ENCODE measurements at regions not wholly inside any gene's neighbourhood (a gene's known extent, or its start where the extent isn't known, plus 50 kb on each side); places are given as distances from the start of the nearest gene placed in this dataset.

GRCh38 chr6:144725736-144726522, 440.8 kb downstream of the UTRN start:
- no peak for TF ChIP-seq CTCF (IDR thresholded peaks at IDR 0.05)
- Histone ChIP-seq H3K4me3 (ENCODE audit: low read length) (no peak overlapping the region), H3K27me3 (ENCODE audit: control insufficient read depth in 1 of 2, insufficient read depth in 2 of 2, low read length in 2 of 2) (no peaks in the 10 kb centered on the region), H3K27ac (ENCODE audit: low read depth in 1 of 2, low read length in 2 of 2) (no peak overlapping the region), H3K9me3 (ENCODE audit: control insufficient read depth in 1 of 2, insufficient read depth in 1 of 2, low read length in 2 of 2) (no peaks in the 10 kb centered on the region), H3K36me3 (ENCODE audit: insufficient read depth, low read length) (peaks cover 22% of the 10 kb centered on the region), H3K4me1 (ENCODE audit: insufficient read depth, low read length) (no peaks in the 10 kb centered on the region)
- Mint-ChIP-seq H3K27ac (no peak overlapping the region), H3K36me3 (ENCODE audit: low read depth) (peaks cover 69% of the 10 kb centered on the region), H3K27me3 (no peaks in the 10 kb centered on the region), H3K9me3 (no peaks in the 10 kb centered on the region), H3K4me3 (no peak overlapping the region), H3K4me1 (ENCODE audit: low read depth) (peaks cover 25% of the 10 kb centered on the region)
- ATAC-seq (ENCODE audit: poor library complexity) (no peak), DNase-seq (peak in 1 of 14 experiments; percentile 19)
- ChIA-PET POLR2A (interaction anchor here (0.6 kb wide), 1 partner anchor 131 kb away, joined by 3 read pairs; no protein-coding TSS in a partner anchor), CTCF (no interaction called here)
- intact Hi-C loops (cut with DNase I, micrococcal nuclease) = no loop called here

GRCh38 chr6:144728804-144729203, 443.7 kb downstream of the UTRN start:
- no peak overlapping the region for H3K4me3 Mint-ChIP-seq
- intact Hi-C loops (cut with DNase I, micrococcal nuclease) = no loop called here
- peaks cover 25% of the 10 kb centered on the region for H3K4me1 Mint-ChIP-seq (ENCODE audit: low read depth)
- H3K9me3 ChIP-seq (ENCODE audit: control insufficient read depth in 1 of 2, insufficient read depth in 1 of 2, low read length in 2 of 2) = no peaks in the 10 kb centered on the region
- H3K27ac ChIP-seq (ENCODE audit: low read depth in 1 of 2, low read length in 2 of 2) = no peak overlapping the region
- POLR2A ChIA-PET = no interaction called here
- H3K27me3 Mint-ChIP-seq = no peaks in the 10 kb centered on the region
- no peak overlapping the region for H3K27ac Mint-ChIP-seq
- no peaks in the 10 kb centered on the region for H3K9me3 Mint-ChIP-seq
- CTCF ChIA-PET = no interaction called here
- no peaks in the 10 kb centered on the region for H3K4me1 ChIP-seq (ENCODE audit: insufficient read depth, low read length)
- H3K4me3 ChIP-seq (ENCODE audit: low read length) = no peak overlapping the region
- no peak for TF ChIP-seq CTCF (IDR thresholded peaks at IDR 0.05)
- DNase-seq = no peak
- peaks cover 68% of the 10 kb centered on the region for H3K36me3 Mint-ChIP-seq (ENCODE audit: low read depth)
- ATAC-seq (ENCODE audit: poor library complexity) = no peak
- peaks cover 41% of the 10 kb centered on the region for H3K36me3 ChIP-seq (ENCODE audit: insufficient read depth, low read length)
- no peaks in the 10 kb centered on the region for H3K27me3 ChIP-seq (ENCODE audit: control insufficient read depth in 1 of 2, insufficient read depth in 2 of 2, low read length in 2 of 2)

GRCh38 chr6:144729502-144729901, 444.4 kb downstream of the UTRN start:
- H3K27ac Mint-ChIP-seq = no peak overlapping the region
- Histone ChIP-seq H3K9me3 (ENCODE audit: control insufficient read depth in 1 of 2, insufficient read depth in 1 of 2, low read length in 2 of 2) (no peaks in the 10 kb centered on the region), H3K36me3 (ENCODE audit: insufficient read depth, low read length) (peaks cover 48% of the 10 kb centered on the region), H3K27me3 (ENCODE audit: control insufficient read depth in 1 of 2, insufficient read depth in 2 of 2, low read length in 2 of 2) (no peaks in the 10 kb centered on the region), H3K4me1 (ENCODE audit: insufficient read depth, low read length) (no peaks in the 10 kb centered on the region), H3K27ac (ENCODE audit: low read depth in 1 of 2, low read length in 2 of 2) (no peak overlapping the region), H3K4me3 (ENCODE audit: low read length) (no peak overlapping the region)
- intact Hi-C loops (cut with DNase I, micrococcal nuclease) = no loop called here
- peaks cover 73% of the 10 kb centered on the region for H3K36me3 Mint-ChIP-seq (ENCODE audit: low read depth)
- H3K9me3 Mint-ChIP-seq = no peaks in the 10 kb centered on the region
- H3K4me3 Mint-ChIP-seq = no peak overlapping the region
- CTCF ChIA-PET = no interaction called here
- DNase-seq (no peak), ATAC-seq (ENCODE audit: poor library complexity) (no peak)
- H3K27me3 Mint-ChIP-seq = no peaks in the 10 kb centered on the region
- peaks cover 26% of the 10 kb centered on the region for H3K4me1 Mint-ChIP-seq (ENCODE audit: low read depth)
- no peak for TF ChIP-seq CTCF (IDR thresholded peaks at IDR 0.05)
- POLR2A ChIA-PET = no interaction called here

Measured in CD4-positive, alpha-beta T cell (primary cell).